SU-DHL-6 (cell line): ENCODE measurements at regions not wholly inside any gene's neighbourhood (a gene's known extent, or its start where the extent isn't known, plus 50 kb on each side); places are given as distances from the start of the nearest gene placed in this dataset.

ENCODE experiments used
- EZH2phosphoT487 ChIP-seq: fragments of 200-600 bp; sonication (generic), shearing (Covaris generic); conservative IDR thresholded peaks from 2 replicates; pipeline ENCODE4 v1.6.1; 2018; ENCODE audit warnings: mild to moderate bottlenecking, antibody characterized with exemption, low read length, moderate library complexity, mixed read lengths
- TF ChIP-seq, protein P1 (sequence below): fragments of 200-600 bp; sonication (generic); IDR thresholded peaks from one replicate; pipeline ENCODE4 v1.5.1; 2017; ENCODE audit warnings: antibody characterized with exemption, mild to moderate bottlenecking, low read length, moderate library complexity; ENCODE audit not compliant: insufficient read depth, poor library complexity, severe bottlenecking

GRCh38 chr15:31574766-31575165, 248.1 kb downstream of the KLF13 start:
- TF ChIP-seq, protein P1, sequence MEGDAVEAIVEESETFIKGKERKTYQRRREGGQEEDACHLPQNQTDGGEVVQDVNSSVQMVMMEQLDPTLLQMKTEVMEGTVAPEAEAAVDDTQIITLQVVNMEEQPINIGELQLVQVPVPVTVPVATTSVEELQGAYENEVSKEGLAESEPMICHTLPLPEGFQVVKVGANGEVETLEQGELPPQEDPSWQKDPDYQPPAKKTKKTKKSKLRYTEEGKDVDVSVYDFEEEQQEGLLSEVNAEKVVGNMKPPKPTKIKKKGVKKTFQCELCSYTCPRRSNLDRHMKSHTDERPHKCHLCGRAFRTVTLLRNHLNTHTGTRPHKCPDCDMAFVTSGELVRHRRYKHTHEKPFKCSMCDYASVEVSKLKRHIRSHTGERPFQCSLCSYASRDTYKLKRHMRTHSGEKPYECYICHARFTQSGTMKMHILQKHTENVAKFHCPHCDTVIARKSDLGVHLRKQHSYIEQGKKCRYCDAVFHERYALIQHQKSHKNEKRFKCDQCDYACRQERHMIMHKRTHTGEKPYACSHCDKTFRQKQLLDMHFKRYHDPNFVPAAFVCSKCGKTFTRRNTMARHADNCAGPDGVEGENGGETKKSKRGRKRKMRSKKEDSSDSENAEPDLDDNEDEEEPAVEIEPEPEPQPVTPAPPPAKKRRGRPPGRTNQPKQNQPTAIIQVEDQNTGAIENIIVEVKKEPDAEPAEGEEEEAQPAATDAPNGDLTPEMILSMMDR = no peak
- no peak for TF ChIP-seq EZH2phosphoT487
